Liver (tissue), 8 donors: ENCODE measurements at regions not wholly inside any gene's neighbourhood (a gene's known extent, or its start where the extent isn't known, plus 50 kb on each side); places are given as distances from the start of the nearest gene placed in this dataset.

ENCODE experiments used
- DNase-seq: peaks from one replicate; pipeline ENCODE4 v3.0.0-alpha.2; 2017; ENCODE audit warnings: low spot score
- H3K27ac ChIP-seq, 2 donors: one replicate each; pipeline ENCODE4 v1.7.0; 2013; ENCODE audit warnings: inconsistent platforms in 2 of 2, low read length in 2 of 2, control low read depth in 1 of 2, low read depth in 1 of 2, mild to moderate bottlenecking in 1 of 2
- H3K27me3 ChIP-seq, 4 donors: one replicate each; pipeline versions ENCODE4 v1.6.1 to v1.7.0; 2013; ENCODE audit warnings: low read length in 3 of 4, inconsistent platforms in 1 of 4, mild to moderate bottlenecking in 1 of 4, moderate library complexity in 1 of 4; ENCODE audit not compliant: control insufficient read depth in 4 of 4, insufficient read depth in 4 of 4
- H3K36me3 ChIP-seq, 4 donors: one replicate each; pipeline versions ENCODE4 v1.6.1 to v1.7.0; 2013; ENCODE audit warnings: low read length in 3 of 4, mild to moderate bottlenecking in 3 of 4, low read depth in 1 of 4, moderate library complexity in 1 of 4; ENCODE audit not compliant: control insufficient read depth in 4 of 4, insufficient read depth in 3 of 4
- H3K4me1 ChIP-seq, 4 donors: one replicate each; pipeline versions ENCODE4 v1.6.1 to v1.7.0; 2013; ENCODE audit warnings: low read length in 3 of 4, mild to moderate bottlenecking in 3 of 4, moderate library complexity in 1 of 4; ENCODE audit not compliant: control insufficient read depth in 4 of 4, insufficient read depth in 4 of 4
- H3K4me3 ChIP-seq, 3 donors: one replicate each; pipeline versions ENCODE4 v1.6.1 to v1.7.0; 2013; ENCODE audit warnings: low read length in 3 of 3, control low read depth in 1 of 3, low read depth in 1 of 3, mild to moderate bottlenecking in 1 of 3
- H3K9ac ChIP-seq, 2 donors: one replicate each; pipeline ENCODE4 v1.7.0; 2013; ENCODE audit warnings: low read length in 2 of 2, mild to moderate bottlenecking in 2 of 2, moderate library complexity in 2 of 2, control low read depth in 1 of 2, low read depth in 1 of 2
- H3K9me3 ChIP-seq, 4 donors: one replicate each; pipeline versions ENCODE4 v1.6.1 to v1.7.0; 2013; ENCODE audit warnings: low read length in 3 of 4; ENCODE audit not compliant: control insufficient read depth in 4 of 4
- CTCF ChIP-seq: fragments of 150-350 bp; IDR thresholded peaks from 2 replicates; pipeline ENCODE4 v1.5.1; 2017; ENCODE audit warnings: improper control_type of control experiment, low read depth, low read length; ENCODE audit not compliant: missing input control
- EGR1 ChIP-seq, 2 donors: IDR thresholded peaks; 2 replicates each; pipeline ENCODE4 v1.6.1; 2016 to 2018; ENCODE audit warnings: antibody characterized with exemption in 2 of 2, low read depth in 2 of 2
- FOXA1 ChIP-seq: IDR thresholded peaks from 2 replicates; pipeline ENCODE4 v1.6.1; 2016; ENCODE audit warnings: antibody characterized with exemption
- FOXA2 ChIP-seq: IDR thresholded peaks from 2 replicates; pipeline ENCODE4 v1.6.1; 2016; ENCODE audit warnings: antibody characterized with exemption
- GABPA ChIP-seq, 2 donors: IDR thresholded peaks in 1 of 2; conservative IDR thresholded peaks in 1 of 2; 2 replicates each; pipeline ENCODE4 v1.6.1; 2016; ENCODE audit warnings: antibody characterized with exemption in 2 of 2, mild to moderate bottlenecking in 1 of 2, moderate library complexity in 1 of 2
- HNF4A ChIP-seq, 2 donors: conservative IDR thresholded peaks; 2 replicates each; pipeline ENCODE4 v1.6.1; 2016; ENCODE audit warnings: antibody characterized with exemption in 2 of 2, mild to moderate bottlenecking in 2 of 2
- HNF4G ChIP-seq: IDR thresholded peaks from 2 replicates; pipeline ENCODE4 v1.6.1; 2016; ENCODE audit warnings: antibody characterized with exemption
- JUND ChIP-seq, 2 donors: IDR thresholded peaks; 2 replicates each; pipeline ENCODE4 v1.6.1; 2016; ENCODE audit warnings: antibody characterized with exemption in 2 of 2
- MAX ChIP-seq: IDR thresholded peaks from 2 replicates; pipeline ENCODE4 v1.6.1; 2016; ENCODE audit warnings: antibody characterized with exemption
- NR2F2 ChIP-seq: IDR thresholded peaks from 2 replicates; pipeline ENCODE4 v1.6.1; 2016; ENCODE audit warnings: antibody characterized with exemption
- RAD21 ChIP-seq, 2 donors: IDR thresholded peaks; 2 replicates each; pipeline ENCODE4 v1.6.1; 2016; ENCODE audit warnings: antibody characterized with exemption in 2 of 2, mild to moderate bottlenecking in 2 of 2
- RXRA ChIP-seq, 2 donors: IDR thresholded peaks; 2 replicates each; pipeline ENCODE4 v1.6.1; 2017 to 2018; ENCODE audit warnings: antibody characterized with exemption in 2 of 2, mild to moderate bottlenecking in 1 of 2
- SP1 ChIP-seq: IDR thresholded peaks from 2 replicates; pipeline ENCODE4 v1.6.1; 2018; ENCODE audit warnings: antibody characterized with exemption, mild to moderate bottlenecking
- TAF1 ChIP-seq: conservative IDR thresholded peaks from 2 replicates; pipeline ENCODE4 v1.6.1; 2016; ENCODE audit warnings: antibody characterized with exemption, mild to moderate bottlenecking
- YY1 ChIP-seq: IDR thresholded peaks from 2 replicates; pipeline ENCODE4 v1.6.1; 2016; ENCODE audit warnings: antibody characterized with exemption, mild to moderate bottlenecking
- ZBTB33 ChIP-seq: IDR thresholded peaks from 2 replicates; pipeline ENCODE4 v1.6.1; 2016; ENCODE audit warnings: antibody characterized with exemption
- WGBS: extraction: QIAGEN DNeasy Blood & Tissue Kit; methylation state at CpG from one replicate; pipeline ENCODE4 v1.1.7; 2013; 5-methylcytosine and 5-hydroxymethylcytosine counted together
- TF ChIP-seq, protein P1 (sequence below): IDR thresholded peaks from 2 replicates; pipeline ENCODE4 v1.6.1; 2016; ENCODE audit warnings: antibody characterized with exemption, mild to moderate bottlenecking
- TF ChIP-seq, protein P2 (sequence below): IDR thresholded peaks from 2 replicates; pipeline ENCODE4 v1.6.1; 2016; ENCODE audit warnings: antibody characterized with exemption
- donor health status: healthy.
- donor health status: healthy.
- donor health status: healthy.
- donor health status: healthy.
- donor health status: healthy.

- TF ChIP-seq, protein P1, sequence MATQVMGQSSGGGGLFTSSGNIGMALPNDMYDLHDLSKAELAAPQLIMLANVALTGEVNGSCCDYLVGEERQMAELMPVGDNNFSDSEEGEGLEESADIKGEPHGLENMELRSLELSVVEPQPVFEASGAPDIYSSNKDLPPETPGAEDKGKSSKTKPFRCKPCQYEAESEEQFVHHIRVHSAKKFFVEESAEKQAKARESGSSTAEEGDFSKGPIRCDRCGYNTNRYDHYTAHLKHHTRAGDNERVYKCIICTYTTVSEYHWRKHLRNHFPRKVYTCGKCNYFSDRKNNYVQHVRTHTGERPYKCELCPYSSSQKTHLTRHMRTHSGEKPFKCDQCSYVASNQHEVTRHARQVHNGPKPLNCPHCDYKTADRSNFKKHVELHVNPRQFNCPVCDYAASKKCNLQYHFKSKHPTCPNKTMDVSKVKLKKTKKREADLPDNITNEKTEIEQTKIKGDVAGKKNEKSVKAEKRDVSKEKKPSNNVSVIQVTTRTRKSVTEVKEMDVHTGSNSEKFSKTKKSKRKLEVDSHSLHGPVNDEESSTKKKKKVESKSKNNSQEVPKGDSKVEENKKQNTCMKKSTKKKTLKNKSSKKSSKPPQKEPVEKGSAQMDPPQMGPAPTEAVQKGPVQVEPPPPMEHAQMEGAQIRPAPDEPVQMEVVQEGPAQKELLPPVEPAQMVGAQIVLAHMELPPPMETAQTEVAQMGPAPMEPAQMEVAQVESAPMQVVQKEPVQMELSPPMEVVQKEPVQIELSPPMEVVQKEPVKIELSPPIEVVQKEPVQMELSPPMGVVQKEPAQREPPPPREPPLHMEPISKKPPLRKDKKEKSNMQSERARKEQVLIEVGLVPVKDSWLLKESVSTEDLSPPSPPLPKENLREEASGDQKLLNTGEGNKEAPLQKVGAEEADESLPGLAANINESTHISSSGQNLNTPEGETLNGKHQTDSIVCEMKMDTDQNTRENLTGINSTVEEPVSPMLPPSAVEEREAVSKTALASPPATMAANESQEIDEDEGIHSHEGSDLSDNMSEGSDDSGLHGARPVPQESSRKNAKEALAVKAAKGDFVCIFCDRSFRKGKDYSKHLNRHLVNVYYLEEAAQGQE, result no peak
- no peak for TF ChIP-seq CTCF
Observed at GRCh38 chr5:136781464-136781863, 416.1 kb upstream of the TRPC7 start (continued).

- H3K27ac ChIP-seq, result no peak overlapping the region
- DNase-seq, result no peak
- H3K27me3 ChIP-seq, result peaks cover 0 to 4% (median 0%) of the 10 kb centered on the region in 4 donors
- H3K9ac ChIP-seq, result no peak overlapping the region
- TF ChIP-seq FOXA1 (no peak), HNF4A (conservative IDR thresholded peaks at IDR 0.05) (no peak), NR2F2 (no peak), TAF1 (no peak), FOXA2 (no peak), ZBTB33 (no peak), GABPA (IDR thresholded peaks at IDR 0.05 in 1 of 2, conservative IDR thresholded peaks at IDR 0.05 in 1 of 2) (no peak), MAX (no peak), RAD21 (IDR thresholded peaks at IDR 0.05) (no peak), YY1 (no peak), EGR1 (IDR thresholded peaks at IDR 0.05; ENCODE audit: low read depth in 2 of 2) (no peak), RXRA (IDR thresholded peaks at IDR 0.05) (no peak), SP1 (no peak), JUND (IDR thresholded peaks at IDR 0.05) (no peak), CTCF (no peak), HNF4G (no peak)
- TF ChIP-seq, protein P1, result no peak
- TF ChIP-seq, protein P2, sequence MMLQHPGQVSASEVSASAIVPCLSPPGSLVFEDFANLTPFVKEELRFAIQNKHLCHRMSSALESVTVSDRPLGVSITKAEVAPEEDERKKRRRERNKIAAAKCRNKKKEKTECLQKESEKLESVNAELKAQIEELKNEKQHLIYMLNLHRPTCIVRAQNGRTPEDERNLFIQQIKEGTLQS, result no peak
- no peaks in the 10 kb centered on the region for H3K36me3 ChIP-seq
- 62% methylated on average over 2 of the region's 2 CpGs for WGBS
- peaks cover 0 to 2% (median under 1%) of the 10 kb centered on the region in 4 donors for H3K9me3 ChIP-seq
- H3K4me3 ChIP-seq, result no peak overlapping the region
- no peaks in the 10 kb centered on the region for H3K4me1 ChIP-seq
Observed at GRCh38 chr5:136780518-136780917, 415.2 kb upstream of the TRPC7 start.
